Gastroesophageal sphincter (tissue), 4 donors: ENCODE measurements at regions not wholly inside any gene's neighbourhood (a gene's known extent, or its start where the extent isn't known, plus 50 kb on each side); places are given as distances from the start of the nearest gene placed in this dataset.

ENCODE experiments used
- ATAC-seq: fragments of 150-250 bp; one replicate; pipeline ENCODE4 v1.9.1; 2016; ENCODE audit warnings: mild to moderate bottlenecking, moderate library complexity
- H3K27ac ChIP-seq, 4 donors: fragments of 200-600 bp; sonication (generic) in 3 of 4; 1 replicate in 3 of 4; 2 replicates in 1 of 4; pipeline ENCODE4 v1.5.1; 2016 to 2019
- H3K27me3 ChIP-seq: fragments of 200-600 bp; sonication (generic); one replicate; pipeline ENCODE4 v1.5.1; 2019
- H3K36me3 ChIP-seq, 2 donors: fragments of 200-600 bp; sonication (generic); one replicate each; pipeline ENCODE4 v1.5.1; 2019; ENCODE audit warnings: control low read depth in 1 of 2
- H3K4me1 ChIP-seq, 3 donors: fragments of 200-600 bp; sonication (generic); 1 replicate in 2 of 3; 2 replicates in 1 of 3; pipeline ENCODE4 v1.5.1; 2016 to 2019; ENCODE audit warnings: control low read depth in 2 of 3
- H3K4me3 ChIP-seq, 2 donors: fragments of 200-600 bp; sonication (generic); one replicate each; pipeline ENCODE4 v1.5.1; 2019; ENCODE audit warnings: mild to moderate bottlenecking in 1 of 2, moderate library complexity in 1 of 2
- H3K9me3 ChIP-seq, 3 donors: fragments of 200-600 bp; sonication (generic); one replicate each; pipeline ENCODE4 v1.5.1; 2017 to 2019; ENCODE audit warnings: control low read depth in 2 of 3
- EP300 ChIP-seq: sonication (generic); formaldehyde crosslinking; IDR thresholded peaks from one replicate; pipeline ENCODE4 v1.6.1; 2017; ENCODE audit warnings: antibody characterized with exemption, mild to moderate bottlenecking
- POLR2A ChIP-seq, 2 donors: fragments of 450-650 bp; IDR thresholded peaks; one replicate each; pipeline ENCODE4 v1.6.1; 2017; ENCODE audit warnings: antibody characterized with exemption in 2 of 2, mild to moderate bottlenecking in 2 of 2, moderate library complexity in 1 of 2
- POLR2AphosphoS5 ChIP-seq: sonication (generic); formaldehyde crosslinking; IDR thresholded peaks from one replicate; pipeline ENCODE4 v1.6.1; 2017; ENCODE audit warnings: antibody characterized with exemption
- WGBS, 2 donors: methylation state at CpG; one replicate each; pipeline ENCODE4 v1.1.5; 2018; ENCODE audit warnings: low coverage in 1 of 2; 5-methylcytosine and 5-hydroxymethylcytosine counted together
- TF ChIP-seq, protein P1 (sequence below), 4 experiments: fragments of 200-600 bp in 2 of 4; fragments of 450-650 bp in 2 of 4; sonication (generic) in 1 of 4; IDR thresholded peaks; one replicate each; pipeline ENCODE4 v1.5.1; 2017 to 2019; ENCODE audit warnings: antibody characterized with exemption in 4 of 4, mild to moderate bottlenecking in 2 of 4, moderate library complexity in 2 of 4

GRCh38 chr2:116319001-116319400 lies 1495.5 kb upstream of the DDX18 start:
- Histone ChIP-seq H3K4me1 (no peaks in the 10 kb centered on the region), H3K27me3 (no peaks in the 10 kb centered on the region), H3K9me3 (no peaks in the 10 kb centered on the region), H3K27ac (no peak overlapping the region), H3K36me3 (no peaks in the 10 kb centered on the region), H3K4me3 (no peak overlapping the region)
- no peak for ATAC-seq
- WGBS, 2 donors: 0 to 31% methylated on average over 1 of the region's 1 CpG
- TF ChIP-seq, protein P1, sequence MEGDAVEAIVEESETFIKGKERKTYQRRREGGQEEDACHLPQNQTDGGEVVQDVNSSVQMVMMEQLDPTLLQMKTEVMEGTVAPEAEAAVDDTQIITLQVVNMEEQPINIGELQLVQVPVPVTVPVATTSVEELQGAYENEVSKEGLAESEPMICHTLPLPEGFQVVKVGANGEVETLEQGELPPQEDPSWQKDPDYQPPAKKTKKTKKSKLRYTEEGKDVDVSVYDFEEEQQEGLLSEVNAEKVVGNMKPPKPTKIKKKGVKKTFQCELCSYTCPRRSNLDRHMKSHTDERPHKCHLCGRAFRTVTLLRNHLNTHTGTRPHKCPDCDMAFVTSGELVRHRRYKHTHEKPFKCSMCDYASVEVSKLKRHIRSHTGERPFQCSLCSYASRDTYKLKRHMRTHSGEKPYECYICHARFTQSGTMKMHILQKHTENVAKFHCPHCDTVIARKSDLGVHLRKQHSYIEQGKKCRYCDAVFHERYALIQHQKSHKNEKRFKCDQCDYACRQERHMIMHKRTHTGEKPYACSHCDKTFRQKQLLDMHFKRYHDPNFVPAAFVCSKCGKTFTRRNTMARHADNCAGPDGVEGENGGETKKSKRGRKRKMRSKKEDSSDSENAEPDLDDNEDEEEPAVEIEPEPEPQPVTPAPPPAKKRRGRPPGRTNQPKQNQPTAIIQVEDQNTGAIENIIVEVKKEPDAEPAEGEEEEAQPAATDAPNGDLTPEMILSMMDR (IDR thresholded peaks at IDR 0.05): no peak
- TF ChIP-seq POLR2AphosphoS5: no peak
- TF ChIP-seq EP300: no peak

DNA sequence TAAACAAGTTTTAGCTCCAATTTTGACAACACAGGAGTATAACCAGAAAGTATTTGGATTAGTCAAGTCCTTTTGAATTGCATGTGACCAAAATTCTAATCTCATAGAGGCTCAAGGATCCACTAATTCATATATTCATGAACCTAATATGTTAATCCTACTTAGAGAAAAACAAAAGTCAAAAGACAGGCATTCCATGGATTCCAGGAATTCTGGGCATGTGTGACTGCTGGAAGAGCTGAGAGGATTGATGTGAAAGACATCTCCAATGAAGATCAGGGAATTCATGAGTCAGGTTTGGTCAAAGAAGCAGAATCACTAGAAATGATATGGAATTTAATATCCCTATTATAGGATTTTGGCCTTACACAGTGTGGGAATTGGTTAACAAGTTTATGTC lies 1494.6 kb upstream of the DDX18 start:
- H3K36me3 ChIP-seq: no peaks in the 10 kb centered on the region
- H3K4me1 ChIP-seq: no peaks in the 10 kb centered on the region
- H3K9me3 ChIP-seq: no peaks in the 10 kb centered on the region
- TF ChIP-seq EP300: no peak
- TF ChIP-seq POLR2AphosphoS5: no peak
- TF ChIP-seq, protein P1 (IDR thresholded peaks at IDR 0.05): no peak
- no peak for TF ChIP-seq POLR2A (IDR thresholded peaks at IDR 0.05)
- H3K27me3 ChIP-seq: no peaks in the 10 kb centered on the region
- no peak overlapping the region for H3K4me3 ChIP-seq
- no peak overlapping the region for H3K27ac ChIP-seq
- ATAC-seq: no peak

- H3K4me3 ChIP-seq: no peak overlapping the region
- no peaks in the 10 kb centered on the region for H3K4me1 ChIP-seq
- ATAC-seq: no peak
- TF ChIP-seq POLR2AphosphoS5 (no peak), EP300 (no peak), POLR2A (IDR thresholded peaks at IDR 0.05) (no peak)
- TF ChIP-seq, protein P1 (IDR thresholded peaks at IDR 0.05): no peak
- H3K27me3 ChIP-seq: no peaks in the 10 kb centered on the region
- H3K27ac ChIP-seq: no peak overlapping the region
- peaks cover 0 to 10% (median 0%) of the 10 kb centered on the region in 3 donors for H3K9me3 ChIP-seq
- H3K36me3 ChIP-seq: no peaks in the 10 kb centered on the region
- WGBS, 2 donors: 54 to 73% methylated on average over 3 of the region's 3 CpGs
These were observed 1485.2 kb upstream of the DDX18 start for GRCh38 chr2:116329280-116329679.

GRCh38 chr2:116340690-116341089 lies 1473.8 kb upstream of the DDX18 start:
- Histone ChIP-seq H3K36me3 (no peaks in the 10 kb centered on the region), H3K4me3 (no peak overlapping the region), H3K27ac (no peak overlapping the region), H3K9me3 (no peaks in the 10 kb centered on the region), H3K27me3 (no peaks in the 10 kb centered on the region), H3K4me1 (no peaks in the 10 kb centered on the region)
- no peak for TF ChIP-seq EP300
- TF ChIP-seq POLR2AphosphoS5: no peak
- TF ChIP-seq POLR2A (IDR thresholded peaks at IDR 0.05): no peak
- TF ChIP-seq, protein P1 (IDR thresholded peaks at IDR 0.05): no peak
- 69 to 90% methylated on average over 2 of the region's 2 CpGs for WGBS, 2 donors
- ATAC-seq: no peak

- Histone ChIP-seq H3K4me1 (no peaks in the 10 kb centered on the region), H3K4me3 (no peak overlapping the region), H3K27me3 (no peaks in the 10 kb centered on the region), H3K36me3 (no peaks in the 10 kb centered on the region), H3K27ac (no peak overlapping the region), H3K9me3 (no peaks in the 10 kb centered on the region)
- WGBS, 2 donors: 65 to 78% methylated on average over 5 to 6 of the region's 6 CpGs
- ATAC-seq: no peak
- TF ChIP-seq EP300 (no peak), POLR2A (IDR thresholded peaks at IDR 0.05) (no peak), POLR2AphosphoS5 (no peak)
- TF ChIP-seq, protein P1 (IDR thresholded peaks at IDR 0.05): no peak
These were observed 1448.3 kb upstream of the DDX18 start for GRCh38 chr2:116366212-116366611.
